Prostate gland (tissue), 2 donors: ENCODE measurements at regions not wholly inside any gene's neighbourhood (a gene's known extent, or its start where the extent isn't known, plus 50 kb on each side); places are given as distances from the start of the nearest gene placed in this dataset.

ENCODE experiments used
- DNase-seq: peaks from one replicate; pipeline ENCODE4 v3.0.0-alpha.2; 2019; ENCODE audit warnings: low spot score
- H3K27ac ChIP-seq, 2 donors: fragments of 200-600 bp; sonication (generic); 2 replicates each; pipeline ENCODE4 v1.5.1; 2017 to 2019
- H3K27me3 ChIP-seq: fragments of 200-600 bp; sonication (generic); replicated peaks from 2 replicates; pipeline ENCODE4 v1.5.1; 2019; ENCODE audit not compliant: insufficient read depth
- H3K36me3 ChIP-seq, 2 donors: fragments of 200-600 bp; sonication (generic); 1 replicate in 1 of 2; 2 replicates in 1 of 2; pipeline versions ENCODE4 v1.5.1 to v1.8.1; 2017 to 2019
- H3K4me1 ChIP-seq: fragments of 200-600 bp; sonication (generic); replicated peaks from 2 replicates; pipeline ENCODE4 v1.5.1; 2019
- H3K4me3 ChIP-seq, 2 donors: fragments of 200-600 bp; sonication (generic); 2 replicates each; pipeline ENCODE4 v1.5.1; 2017 to 2019
- H3K9me3 ChIP-seq: fragments of 200-600 bp; sonication (generic); 2 replicates; pipeline ENCODE4 v1.5.1; 2017
- CTCF ChIP-seq, 4 experiments: fragments of 200-600 bp in 2 of 4; fragments of 450-650 bp in 2 of 4; sonication (generic) in 2 of 4; IDR thresholded peaks; 1 replicate in 3 of 4; 2 replicates in 1 of 4; pipeline ENCODE4 v1.5.1; 2016 to 2019; ENCODE audit warnings: antibody characterized with exemption in 4 of 4, mild to moderate bottlenecking in 2 of 4, moderate library complexity in 2 of 4
- POLR2A ChIP-seq: fragments of 450-650 bp; IDR thresholded peaks from one replicate; pipeline ENCODE4 v1.6.1; 2016; ENCODE audit warnings: antibody characterized with exemption, mild to moderate bottlenecking
- POLR2AphosphoS5 ChIP-seq: sonication (generic); formaldehyde crosslinking; IDR thresholded peaks from one replicate; pipeline ENCODE4 v1.6.1; 2017; ENCODE audit warnings: antibody characterized with exemption
- WGBS: methylation state at CpG from one replicate; pipeline ENCODE4 v1.1.5; 2018; 5-methylcytosine and 5-hydroxymethylcytosine counted together
- intact Hi-C: fragments of 100-400 bp; cut with DNase I; formaldehyde crosslinking; loops from one replicate; pipeline ENCODE4 v1.14.2; 2022

- H3K9me3 ChIP-seq = no peaks in the 10 kb centered on the region
- no peaks in the 10 kb centered on the region for H3K27me3 ChIP-seq
- 81% methylated on average over 4 of the region's 4 CpGs for WGBS
- no peak overlapping the region for H3K27ac ChIP-seq
- no peaks in the 10 kb centered on the region for H3K36me3 ChIP-seq
- no peak overlapping the region for H3K4me3 ChIP-seq
- H3K4me1 ChIP-seq = no peaks in the 10 kb centered on the region
- intact Hi-C loops = no loop called here
- DNase-seq = no peak
- TF ChIP-seq POLR2AphosphoS5 = no peak
- TF ChIP-seq CTCF (IDR thresholded peaks at IDR 0.05) = no peak
- TF ChIP-seq POLR2A = no peak
Observed at GRCh38 chr12:19940267-19940666, 428.1 kb upstream of the PDE3A start.

GRCh38 chr12:19941096-19941495, 427.2 kb upstream of the PDE3A start:
- no peak for DNase-seq
- WGBS = 98% methylated on average over 26 of the region's 26 CpGs
- TF ChIP-seq CTCF (IDR thresholded peaks at IDR 0.05) (no peak), POLR2A (no peak), POLR2AphosphoS5 (no peak)

GRCh38 chr12:19945559-19946435, 422.5 kb upstream of the PDE3A start:
- Histone ChIP-seq H3K36me3 (no peaks in the 10 kb centered on the region), H3K4me3 (no peak overlapping the region), H3K9me3 (no peaks in the 10 kb centered on the region), H3K27ac (no peak overlapping the region), H3K4me1 (no peaks in the 10 kb centered on the region), H3K27me3 (no peaks in the 10 kb centered on the region)
- TF ChIP-seq POLR2AphosphoS5 (no peak), POLR2A (no peak), CTCF (IDR thresholded peaks at IDR 0.05) (no peak)
- DNase-seq = no peak
- intact Hi-C loops = no loop called here
- WGBS = 84% methylated on average over 5 of the region's 5 CpGs

More at GRCh38 chr12:19941096-19941495, 427.2 kb upstream of the PDE3A start:
- intact Hi-C loops = no loop called here
- Histone ChIP-seq H3K4me1 (no peaks in the 10 kb centered on the region), H3K9me3 (no peaks in the 10 kb centered on the region), H3K4me3 (no peak overlapping the region), H3K36me3 (no peaks in the 10 kb centered on the region), H3K27me3 (no peaks in the 10 kb centered on the region), H3K27ac (no peak overlapping the region)

GRCh38 chr12:19946550-19946949, 421.8 kb upstream of the PDE3A start:
- Histone ChIP-seq H3K9me3 (no peaks in the 10 kb centered on the region), H3K4me3 (no peak overlapping the region), H3K27me3 (no peaks in the 10 kb centered on the region), H3K36me3 (no peaks in the 10 kb centered on the region), H3K4me1 (no peaks in the 10 kb centered on the region), H3K27ac (no peak overlapping the region)
- intact Hi-C loops = no loop called here
- DNase-seq = no peak
- TF ChIP-seq POLR2A (no peak), POLR2AphosphoS5 (no peak), CTCF (IDR thresholded peaks at IDR 0.05) (no peak)
- 82% methylated on average over 5 of the region's 5 CpGs for WGBS

GRCh38 chr12:19947344-19947743, 421.0 kb upstream of the PDE3A start:
- H3K4me3 ChIP-seq = no peak overlapping the region
- intact Hi-C loops = no loop called here
- no peaks in the 10 kb centered on the region for H3K36me3 ChIP-seq
- H3K27ac ChIP-seq = no peak overlapping the region
- H3K9me3 ChIP-seq = no peaks in the 10 kb centered on the region
- no peak for TF ChIP-seq CTCF (IDR thresholded peaks at IDR 0.05)
- TF ChIP-seq POLR2A = no peak
- no peak for TF ChIP-seq POLR2AphosphoS5
- DNase-seq = no peak
- H3K27me3 ChIP-seq = no peaks in the 10 kb centered on the region
- whole genome bisulfite sequencing = 86% methylated on average over 3 of the region's 3 CpGs
- no peaks in the 10 kb centered on the region for H3K4me1 ChIP-seq
